ENCODE measurements at regions not wholly inside any gene's neighbourhood (a gene's known extent, or its start where the extent isn't known, plus 50 kb on each side); places are given as distances from the start of the nearest gene placed in this dataset.
"Not testable (repeated sequence)": the region's sequence is repeated elsewhere in the genome, so short reads cannot be mapped to it uniquely, and the experiment has no call there.

GRCh38 chr3:82240322-82240721 lies 478.9 kb upstream of the GBE1 start:
- no peak for DNase-seq

DNA sequence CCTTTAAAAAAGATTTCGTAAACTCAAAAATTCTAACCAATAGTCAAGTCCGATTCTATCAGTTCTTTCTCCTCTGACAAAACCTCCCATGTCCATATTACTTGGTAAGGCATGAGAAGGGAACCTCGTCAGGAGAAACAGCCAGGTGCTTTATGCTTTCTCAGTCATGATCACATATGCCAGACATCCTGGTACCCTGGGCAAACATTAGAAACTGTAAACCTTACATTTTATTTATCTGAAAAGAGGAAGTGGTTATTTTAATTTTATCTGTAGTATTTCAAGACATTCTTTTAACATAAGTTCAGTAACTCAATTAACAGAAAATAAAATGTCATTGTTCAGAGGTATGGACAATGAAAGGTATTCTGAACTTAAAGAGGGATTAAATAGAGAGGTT lies 474.8 kb upstream of the GBE1 start:
- no peak for DNase-seq

GRCh38 chr3:82229397-82229796 lies 468.0 kb upstream of the GBE1 start:
- DNase-seq: no peak

GRCh38 chr3:82224661-82225060 lies 463.2 kb upstream of the GBE1 start:
- DNase-seq: no peak

DNA sequence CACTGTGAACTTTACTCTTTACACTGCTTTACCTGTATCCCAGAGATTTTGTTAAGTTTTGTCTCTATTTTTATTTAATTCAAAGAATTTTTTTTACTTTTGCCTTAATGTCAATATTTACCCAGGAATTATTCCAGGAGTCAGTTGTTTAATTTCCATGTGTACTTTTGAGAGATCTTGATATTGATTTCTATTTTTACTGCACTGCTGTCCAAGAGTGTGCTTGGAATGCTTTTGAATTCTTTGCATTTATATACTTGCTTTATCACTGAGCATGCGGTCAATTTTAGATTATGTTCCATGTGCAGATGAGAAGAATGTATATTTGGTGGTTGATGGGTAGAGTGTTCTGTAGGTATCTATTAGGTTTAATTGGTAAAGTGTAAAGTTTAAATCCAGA lies 461.0 kb upstream of the GBE1 start:
- no peak for DNase-seq

DNA sequence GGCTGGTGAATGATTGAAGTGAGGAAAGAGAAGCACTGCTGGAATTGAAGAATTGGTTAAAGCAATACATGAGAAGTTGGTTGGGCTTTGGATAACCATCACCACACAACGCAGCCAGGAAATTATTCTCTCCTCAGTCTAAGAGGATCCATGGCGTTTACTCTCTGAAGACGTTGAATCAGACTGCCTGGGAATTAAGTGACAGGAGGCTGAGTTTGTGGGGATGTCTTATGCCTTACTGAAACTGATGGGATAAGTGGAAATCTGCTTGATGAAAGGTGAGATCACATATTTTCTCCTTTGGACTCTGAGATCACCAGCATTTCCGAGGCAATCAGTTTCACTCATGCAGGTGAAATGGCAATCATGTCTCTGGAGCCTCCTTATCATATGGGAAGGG lies 456.1 kb upstream of the GBE1 start:
- DNase-seq: no peak

GRCh38 chr3:82208002-82208710 lies 446.7 kb upstream of the GBE1 start:
- DNase-seq: no peak

DNA sequence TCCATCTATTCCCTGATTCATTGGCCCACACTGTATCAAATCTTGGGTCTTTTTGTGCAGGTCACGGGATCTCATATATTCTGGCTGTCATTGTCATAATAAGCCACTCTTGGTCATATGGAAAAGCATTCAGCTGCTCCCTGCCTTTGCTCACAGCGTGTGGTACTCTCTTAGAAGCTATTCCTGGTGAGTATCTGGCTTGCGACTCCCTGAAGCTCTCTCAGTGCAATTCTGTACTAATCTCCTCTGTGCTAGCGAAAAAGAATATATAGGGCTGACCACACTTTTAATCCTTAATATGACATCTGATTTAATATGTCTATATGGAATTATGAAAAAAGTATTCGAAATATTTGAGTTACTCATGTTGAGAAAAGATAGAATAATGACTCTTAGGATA lies 440.8 kb upstream of the GBE1 start:
- DNase-seq: no peak

- no peak for DNase-seq
These were observed 439.9 kb upstream of the GBE1 start for GRCh38 chr3:82201316-82201715.

GRCh38 chr3:82198009-82198408 lies 436.6 kb upstream of the GBE1 start:
- no peak for DNase-seq

- no peak for DNase-seq
These were observed 435.2 kb upstream of the GBE1 start for GRCh38 chr3:82196645-82197044.

DNA sequence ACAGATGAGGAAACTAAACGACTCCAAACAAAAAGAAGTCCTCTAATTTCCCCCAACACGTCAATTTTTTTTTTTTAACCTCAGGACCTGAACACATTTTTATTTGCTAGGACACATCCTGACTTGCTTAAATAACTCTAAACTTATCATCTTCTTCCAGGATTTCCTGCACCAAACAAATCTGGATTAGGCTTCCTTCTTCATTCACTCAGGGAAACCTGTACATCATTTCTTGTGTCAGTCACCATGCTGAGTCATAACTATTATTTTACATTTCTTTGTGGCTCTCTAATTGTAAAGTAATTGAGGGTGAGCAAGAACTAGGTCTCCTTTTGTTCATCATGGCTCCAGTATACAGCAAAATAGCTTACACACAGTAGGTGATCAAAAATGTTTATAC lies 433.4 kb upstream of the GBE1 start:
- DNase-seq: no peak

GRCh38 chr3:82186017-82186416 lies 424.6 kb upstream of the GBE1 start:
- no peak for DNase-seq

- DNase-seq: no peak
These were observed 417.8 kb upstream of the GBE1 start for GRCh38 chr3:82179291-82179690.

GRCh38 chr3:82178291-82178690 lies 416.8 kb upstream of the GBE1 start:
- DNase-seq: no peak

DNA sequence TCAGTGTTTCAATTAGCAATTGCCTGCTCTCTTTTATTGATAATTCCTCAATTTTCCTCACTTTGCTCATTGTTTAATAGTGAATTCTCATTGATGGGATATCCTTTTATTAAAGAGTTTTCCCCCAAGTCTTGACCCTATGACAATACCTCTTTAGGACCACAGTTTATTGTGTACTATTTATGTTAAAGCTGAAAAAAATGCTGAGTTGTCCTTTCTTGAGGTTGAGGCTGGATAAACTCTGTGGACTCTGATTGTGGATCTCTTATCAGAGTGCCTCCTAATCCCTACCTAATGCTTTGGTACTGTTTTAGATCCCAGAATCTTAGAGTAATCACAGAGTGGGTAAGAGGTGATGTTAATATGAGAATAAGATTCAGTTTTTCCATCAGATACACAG lies 416.3 kb upstream of the GBE1 start:
- no peak for DNase-seq

DNA sequence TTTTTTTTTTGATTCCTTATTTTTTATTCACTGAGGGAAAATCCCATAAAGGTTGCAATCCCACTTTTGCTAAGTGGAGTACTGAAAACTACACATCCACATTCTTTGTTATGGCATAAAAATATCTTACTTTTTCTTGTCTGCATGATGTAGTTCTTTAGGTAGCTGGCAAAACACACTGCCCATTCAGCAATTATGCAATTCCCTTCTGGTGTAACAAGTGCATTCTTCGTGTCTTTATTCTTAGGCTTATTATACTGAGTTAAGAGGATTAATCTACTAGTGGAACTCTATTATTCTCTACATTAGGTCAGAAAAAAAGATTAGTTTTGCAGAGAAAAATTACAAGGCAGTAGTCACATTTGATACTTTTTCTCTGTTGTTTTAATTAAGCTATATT lies 403.8 kb upstream of the GBE1 start:
- no peak for DNase-seq

GRCh38 chr3:82163907-82164520 lies 402.6 kb upstream of the GBE1 start:
- no peak for DNase-seq

DNA sequence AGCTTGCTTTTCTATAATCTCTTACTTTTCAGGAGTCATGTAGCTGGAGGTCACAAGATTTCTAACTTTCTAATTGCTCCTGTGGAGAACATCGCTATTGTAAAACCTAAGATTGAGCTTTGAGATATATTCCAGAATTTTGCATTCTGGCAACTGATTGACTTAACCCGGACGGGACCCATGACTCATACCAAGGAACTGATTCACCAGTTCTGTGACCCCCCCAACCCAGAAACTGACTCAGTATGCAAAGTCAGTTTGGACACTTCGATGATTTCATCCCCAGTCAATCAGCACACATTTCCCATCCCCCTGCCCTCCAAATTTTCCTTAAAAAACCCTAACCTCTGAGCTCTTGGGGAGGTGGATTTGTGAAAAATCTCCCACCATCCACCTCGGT lies 396.5 kb upstream of the GBE1 start:
- DNase-seq: no peak

DNA sequence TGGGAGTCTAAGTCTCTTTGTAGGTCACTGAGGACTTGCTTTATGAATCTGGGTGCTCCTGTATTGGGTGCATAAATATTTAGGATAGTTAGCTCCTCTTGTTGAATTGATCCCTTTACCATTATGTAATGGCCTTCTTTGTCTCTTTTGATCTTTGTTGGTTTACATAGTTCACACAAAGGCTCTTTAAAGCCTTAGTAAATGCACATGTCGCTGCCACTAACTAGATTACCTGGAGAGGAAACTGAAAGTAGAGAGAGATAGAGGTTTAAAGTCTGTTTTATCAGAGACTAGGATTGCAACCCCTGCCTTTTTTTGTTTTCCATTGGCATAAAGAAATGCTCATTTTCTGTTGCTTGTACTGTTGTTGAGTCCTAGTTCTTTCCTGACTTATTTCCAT lies 392.4 kb upstream of the GBE1 start:
- DNase-seq: not testable (repeated sequence)

DNA sequence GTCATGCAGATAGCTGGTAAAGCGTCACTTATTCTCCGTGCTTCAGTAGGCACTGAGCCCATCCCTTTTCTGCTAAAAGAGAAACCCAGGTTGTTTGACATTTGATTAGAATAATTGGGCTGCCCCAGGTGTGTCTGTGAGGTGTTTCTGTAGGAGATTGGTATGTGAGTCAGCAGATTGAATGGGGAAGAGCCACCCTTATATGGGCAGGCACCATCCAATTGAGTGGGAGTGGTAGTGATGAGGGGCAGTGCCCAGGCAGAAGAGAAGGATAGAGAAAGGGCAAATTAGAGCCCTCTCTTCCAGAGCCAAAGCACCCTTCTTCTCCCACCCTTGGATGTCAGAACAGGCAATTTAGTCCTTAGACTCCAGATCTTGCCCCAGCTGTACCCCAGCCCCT lies 384.3 kb upstream of the GBE1 start:
- peak; percentile 27 for DNase-seq

DNA sequence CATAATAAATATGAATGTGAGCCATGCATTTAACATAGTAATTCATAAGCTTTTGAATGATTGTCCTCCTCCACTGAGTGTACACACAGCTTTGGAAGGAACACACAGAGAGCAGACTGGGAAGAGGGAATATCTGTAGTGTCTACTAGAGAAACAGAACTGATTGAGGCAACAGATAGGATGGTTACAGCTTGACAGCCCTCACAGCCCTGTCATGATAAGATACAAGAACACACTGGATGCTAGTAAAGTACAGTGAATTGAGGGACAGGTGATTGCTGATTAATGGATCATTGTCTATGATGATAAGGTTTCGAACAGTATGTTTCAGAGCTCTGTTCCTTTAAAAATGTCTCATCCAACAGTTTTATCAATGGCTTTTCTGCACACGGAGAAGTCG lies 383.4 kb upstream of the GBE1 start:
- DNase-seq: no peak

- DNase-seq: no peak
These were observed 382.4 kb upstream of the GBE1 start for GRCh38 chr3:82143661-82144412.

- no peak for DNase-seq
These were observed 380.1 kb upstream of the GBE1 start for GRCh38 chr3:82141592-82141991.
